ENCODE measurements at regions not wholly inside any gene's neighbourhood (a gene's known extent, or its start where the extent isn't known, plus 50 kb on each side); places are given as distances from the start of the nearest gene placed in this dataset.

GRCh38 chr5:119873611-119874010 is 244.3 kb downstream of the FAM170A start:
- TF ChIP-seq HOXA5 (CRISPR knock-in tag; IDR thresholded peaks at IDR 0.05) (no peak), NFATC3 (CRISPR knock-in tag; IDR thresholded peaks at IDR 0.05) (no peak)

Measured in HepG2 (cell line).